T-helper 22 cell (primary cell): ENCODE measurements at regions not wholly inside any gene's neighbourhood (a gene's known extent, or its start where the extent isn't known, plus 50 kb on each side); places are given as distances from the start of the nearest gene placed in this dataset.
"Not testable (repeated sequence)": the region's sequence is repeated elsewhere in the genome, so short reads cannot be mapped to it uniquely, and the experiment has no call there.

Source experiments
- DNase-seq: peaks from one replicate; pipeline ENCODE4 v3.0.0-alpha.2; 2020; ENCODE audit warnings: low read depth

- DNase-seq, result no peak
Observed at GRCh38 chr2:235105821-235106359, 154.1 kb downstream of the SH3BP4 start.

GRCh38 chr2:235106874-235107639 lies 155.2 kb downstream of the SH3BP4 start:
- no peak for DNase-seq

DNA sequence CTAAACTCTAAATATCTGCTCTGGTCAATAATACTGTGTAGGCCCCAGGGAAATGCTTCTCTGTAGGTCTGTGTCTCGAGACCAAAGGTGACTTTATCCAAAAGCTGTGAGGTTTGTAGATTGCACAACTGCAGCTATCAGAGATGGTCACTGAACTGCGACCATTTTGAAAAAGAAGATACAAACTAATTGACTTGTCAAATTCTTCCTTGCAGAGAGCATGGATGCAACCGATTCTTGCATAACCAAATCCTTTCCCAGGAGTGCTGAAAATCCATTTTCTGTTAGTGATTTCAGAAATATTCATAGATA lies 155.8 kb downstream of the SH3BP4 start:
- DNase-seq, result no peak

DNA sequence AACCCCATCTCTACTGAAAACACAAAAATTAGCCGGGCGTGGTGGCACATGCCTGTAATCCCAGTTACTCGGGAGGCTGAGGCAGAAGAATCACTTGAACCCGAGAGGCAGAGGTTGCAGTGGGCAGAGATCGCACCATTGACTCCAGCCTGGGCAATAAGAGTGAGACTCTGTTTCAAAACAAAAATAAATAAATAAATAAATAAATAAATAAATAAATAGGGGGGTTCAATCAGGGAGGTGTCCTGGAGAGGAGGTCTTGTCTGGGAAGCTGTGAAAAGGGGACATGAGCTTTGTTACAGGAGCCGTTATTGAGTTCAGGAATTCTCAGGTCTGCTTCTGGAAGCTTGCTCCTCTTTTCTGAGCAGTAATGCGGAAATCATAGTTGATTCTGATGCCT lies 157.7 kb downstream of the SH3BP4 start:
- not testable (repeated sequence) for DNase-seq

GRCh38 chr2:235112365-235112764 lies 160.5 kb downstream of the SH3BP4 start:
- DNase-seq, result no peak

DNA sequence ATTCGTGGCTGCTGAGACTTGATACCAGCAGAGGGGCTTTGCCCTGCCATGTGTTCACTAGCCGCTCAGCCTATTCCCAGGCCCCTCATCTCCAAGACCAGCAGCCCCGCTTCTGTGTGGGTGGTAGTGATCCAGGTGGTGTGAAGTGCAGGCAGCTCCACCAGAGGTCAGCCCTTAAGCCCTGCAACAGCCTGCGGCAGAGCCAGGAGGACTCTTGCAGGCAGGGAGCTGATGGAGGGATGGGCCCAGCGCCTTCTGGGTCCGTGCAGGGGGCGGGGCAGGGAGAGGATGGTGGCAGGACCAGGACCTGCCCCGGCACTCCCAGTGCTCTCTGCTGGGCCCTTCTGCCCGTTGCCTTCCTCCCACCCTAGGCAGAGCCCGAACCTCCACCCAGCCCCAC lies 162.0 kb downstream of the SH3BP4 start:
- DNase-seq, result no peak

DNA sequence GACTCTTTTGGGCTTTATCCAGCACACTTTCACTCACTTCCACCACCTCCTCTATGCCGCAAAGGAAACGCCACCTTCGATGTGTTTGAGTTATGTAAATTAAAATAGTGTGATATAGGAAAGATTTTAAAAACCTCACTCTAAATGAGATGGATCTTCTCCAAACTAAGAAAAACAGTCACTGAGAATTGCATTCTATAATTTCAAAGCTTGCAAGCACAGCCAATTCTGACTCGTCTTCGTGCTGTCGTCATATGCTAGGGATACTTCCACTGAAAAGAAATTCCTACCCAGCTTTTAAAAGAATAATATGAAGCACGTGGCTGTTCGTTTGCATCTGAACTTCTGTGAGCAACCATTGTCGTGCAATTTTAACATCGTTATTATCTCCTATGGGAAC lies 162.5 kb downstream of the SH3BP4 start:
- DNase-seq, result no peak

GRCh38 chr2:235115521-235115920 lies 163.7 kb downstream of the SH3BP4 start:
- no peak for DNase-seq

GRCh38 chr2:235116885-235117492 lies 165.2 kb downstream of the SH3BP4 start:
- no peak for DNase-seq

DNA sequence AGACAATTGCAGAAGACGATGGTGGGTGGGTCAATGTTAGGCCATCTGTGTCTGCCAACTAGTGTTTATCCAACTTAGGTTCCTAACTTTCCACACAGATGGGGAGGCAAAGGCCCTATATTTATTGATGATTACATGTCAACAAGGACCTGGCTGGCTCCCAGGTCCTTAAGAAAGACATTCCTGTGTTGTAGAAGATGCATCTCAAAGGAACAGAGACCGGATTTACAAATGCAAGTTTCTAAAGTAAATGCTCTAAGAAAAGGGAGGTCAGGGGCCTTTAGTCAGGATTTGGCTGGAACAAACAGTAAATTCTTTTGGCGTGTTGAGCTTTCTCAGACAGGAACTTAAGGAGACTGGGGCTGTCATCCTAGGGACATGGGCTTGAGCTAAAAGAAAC lies 175.0 kb downstream of the SH3BP4 start:
- no peak for DNase-seq

DNA sequence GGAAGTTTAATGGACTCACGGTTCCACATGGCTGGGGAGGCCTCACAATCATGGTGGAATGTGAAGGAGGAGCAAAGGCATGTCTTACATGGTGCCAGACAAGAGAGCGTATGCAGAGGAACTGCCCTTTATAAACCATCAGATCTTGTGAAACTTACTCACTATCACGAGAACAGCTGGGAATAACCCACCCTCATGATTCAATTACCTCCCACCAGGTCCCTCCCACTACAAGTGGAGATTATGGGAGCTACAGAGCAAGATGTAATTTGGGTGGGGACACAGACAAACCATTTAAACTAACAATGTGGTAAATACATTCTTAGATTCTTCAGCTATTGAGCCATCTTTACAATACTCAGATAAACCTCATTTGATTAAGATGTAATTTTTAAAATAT lies 176.1 kb downstream of the SH3BP4 start:
- DNase-seq, result no peak

DNA sequence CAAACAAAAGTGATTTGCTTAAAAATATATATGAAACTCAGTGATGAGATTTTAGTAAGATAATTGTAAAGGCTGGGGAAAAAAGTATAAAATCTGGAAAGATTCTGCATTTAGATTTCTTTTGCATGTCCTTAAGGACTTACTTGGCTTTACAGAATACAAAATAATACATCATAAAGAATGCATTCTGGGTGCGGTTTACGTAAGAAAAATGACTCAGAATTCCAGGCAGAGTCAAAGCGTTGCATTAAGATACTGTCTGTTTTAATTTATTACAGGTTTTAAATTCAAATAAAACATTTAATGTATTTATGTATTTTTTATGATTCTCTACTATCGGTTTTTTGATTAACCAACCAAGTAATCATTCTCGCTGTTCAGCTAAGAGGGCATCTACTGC lies 178.0 kb downstream of the SH3BP4 start:
- no peak for DNase-seq

GRCh38 chr2:235131334-235132305 lies 179.8 kb downstream of the SH3BP4 start:
- DNase-seq, result no peak

DNA sequence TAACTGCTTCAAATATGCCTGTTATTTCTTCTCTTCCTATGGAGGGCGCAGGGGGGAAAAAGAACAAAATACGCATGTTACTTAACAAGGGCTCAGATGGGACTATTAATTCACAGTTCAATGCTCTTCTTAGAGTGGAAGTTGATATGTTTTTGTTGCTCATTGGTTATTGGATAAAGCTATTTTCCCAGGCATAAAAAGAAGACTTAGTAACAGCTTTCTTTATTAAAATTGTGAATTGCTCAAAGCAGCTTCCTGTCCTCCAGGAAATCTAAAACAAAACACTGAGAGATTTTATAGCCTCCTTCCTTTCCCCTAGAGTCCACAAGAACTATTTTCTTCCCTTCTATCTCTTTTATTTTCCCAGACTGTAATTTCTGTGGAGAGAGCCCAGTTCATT lies 180.8 kb downstream of the SH3BP4 start:
- no peak for DNase-seq

DNA sequence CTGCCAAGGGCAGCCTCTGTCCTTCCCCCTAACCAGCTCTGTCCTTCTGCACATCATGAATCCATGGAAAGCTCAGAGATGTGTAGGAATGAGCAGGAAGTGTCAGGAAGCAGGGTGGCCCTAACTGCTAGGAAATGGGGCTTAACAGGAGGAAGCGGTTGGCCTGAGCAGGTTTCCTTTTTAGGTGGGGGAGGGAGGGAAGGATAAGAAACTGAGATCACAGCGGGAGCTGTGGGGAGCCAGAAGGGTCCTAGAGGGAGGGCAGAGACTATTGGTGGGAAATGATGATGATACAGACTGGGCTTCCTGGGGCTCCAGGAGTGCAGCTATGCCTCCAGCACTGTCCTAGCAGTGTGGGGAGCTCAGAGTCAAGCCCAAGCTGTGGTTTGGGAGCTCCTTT lies 182.0 kb downstream of the SH3BP4 start:
- DNase-seq, result no peak

GRCh38 chr2:235134420-235134819 lies 182.6 kb downstream of the SH3BP4 start:
- no peak for DNase-seq

- no peak for DNase-seq
Observed at GRCh38 chr2:235135195-235135965, 183.6 kb downstream of the SH3BP4 start.

- no peak for DNase-seq
Observed at GRCh38 chr2:235135990-235136561, 184.3 kb downstream of the SH3BP4 start.

- DNase-seq, result no peak
Observed at GRCh38 chr2:235138339-235138738, 186.5 kb downstream of the SH3BP4 start.

GRCh38 chr2:235139956-235140800 lies 188.4 kb downstream of the SH3BP4 start:
- DNase-seq, result no peak

DNA sequence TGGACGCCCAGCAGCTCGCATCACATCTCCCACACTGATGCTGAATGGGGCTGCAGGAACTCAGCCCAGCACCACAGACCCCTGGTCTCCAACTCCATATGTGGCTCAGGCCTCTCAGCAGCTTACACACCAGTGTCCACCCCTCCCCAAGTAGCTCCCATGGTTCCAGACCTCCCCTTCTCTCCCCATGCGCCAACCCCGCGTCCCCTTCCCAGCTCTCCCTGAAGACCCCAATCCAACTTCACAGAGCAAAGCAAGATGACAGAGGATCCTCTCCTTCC lies 188.9 kb downstream of the SH3BP4 start:
- DNase-seq, result no peak
